Hypothalamus (tissue), 51 donors: ENCODE measurements at regions not wholly inside any gene's neighbourhood (a gene's known extent, or its start where the extent isn't known, plus 50 kb on each side); places are given as distances from the start of the nearest gene placed in this dataset.

Experiments used
- DNase-seq, 51 donors: peaks; one replicate each; lab custom pipeline; 2025; lab: John Stamatoyannopoulos, UW

DNA sequence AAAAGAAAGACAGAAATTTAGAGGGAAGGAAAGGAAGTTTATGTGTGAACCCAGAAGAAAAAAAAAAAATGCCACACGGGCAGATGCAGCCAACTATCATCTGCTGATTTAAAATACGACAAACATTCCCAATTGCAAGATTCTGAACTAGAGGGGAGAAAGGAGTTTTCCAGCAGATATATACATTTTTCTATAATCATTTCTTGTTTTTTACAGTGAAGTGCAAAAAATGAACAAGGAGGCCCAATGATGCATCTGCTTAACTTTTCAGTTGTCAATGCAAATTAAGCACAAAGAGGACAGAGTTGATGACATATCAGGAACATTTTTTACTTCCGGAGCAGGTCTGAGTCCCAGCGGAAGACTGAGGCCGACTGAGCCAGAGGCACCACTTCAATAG lies 144.7 kb downstream of the MYCN start:
- DNase-seq = no peak

- no peak for DNase-seq
Measured at GRCh38 chr2:16084274-16084673, 143.9 kb downstream of the MYCN start.

- no peak for DNase-seq
Measured at GRCh38 chr2:16082276-16082675, 141.9 kb downstream of the MYCN start.

DNA sequence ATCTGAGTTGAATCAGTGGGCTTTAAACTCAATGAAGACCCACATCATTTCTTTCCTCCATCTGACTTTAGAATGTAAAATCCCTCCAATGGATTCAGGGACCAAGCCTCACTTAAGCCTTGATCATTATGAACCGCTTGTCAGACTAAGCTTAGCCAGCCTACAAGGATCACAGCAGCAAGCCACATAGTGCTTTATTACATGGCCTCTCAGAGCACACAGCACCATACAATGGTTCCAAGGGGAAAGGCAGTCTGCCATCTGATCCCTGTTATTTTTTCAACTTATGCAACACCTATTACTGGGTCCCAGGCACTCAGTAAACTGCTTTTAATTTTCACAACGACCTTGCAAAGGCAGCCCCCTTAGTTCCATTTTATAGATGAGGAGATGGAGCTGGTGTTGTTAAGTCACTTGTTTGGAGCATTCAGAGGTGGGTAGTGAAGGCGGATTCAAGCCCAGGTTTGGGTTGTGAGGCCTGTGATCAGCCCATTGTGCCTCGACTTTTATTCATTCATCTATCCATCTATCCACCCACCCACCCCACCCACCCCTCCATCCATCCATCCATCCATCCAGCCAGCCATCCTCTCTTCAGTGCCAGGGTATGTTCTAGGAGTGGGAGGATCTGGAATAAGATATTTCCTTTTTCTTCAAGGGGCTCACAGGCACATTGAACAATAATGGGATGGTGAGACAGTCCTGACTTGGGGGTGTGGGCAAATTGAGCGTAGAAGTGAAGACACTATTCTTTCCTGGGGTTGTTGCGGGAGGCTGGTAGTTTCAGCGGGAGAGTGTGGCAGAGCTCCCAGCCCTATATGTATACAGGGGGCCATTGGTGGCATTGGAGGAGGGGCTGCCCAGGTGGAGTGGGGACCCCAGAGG lies 141.2 kb downstream of the MYCN start:
- DNase-seq = peak in 1 of 51 donors; percentile 12

GRCh38 chr2:16080516-16080915 lies 140.2 kb downstream of the MYCN start:
- no peak for DNase-seq

GRCh38 chr2:16080071-16080470 lies 139.7 kb downstream of the MYCN start:
- DNase-seq = no peak

DNA sequence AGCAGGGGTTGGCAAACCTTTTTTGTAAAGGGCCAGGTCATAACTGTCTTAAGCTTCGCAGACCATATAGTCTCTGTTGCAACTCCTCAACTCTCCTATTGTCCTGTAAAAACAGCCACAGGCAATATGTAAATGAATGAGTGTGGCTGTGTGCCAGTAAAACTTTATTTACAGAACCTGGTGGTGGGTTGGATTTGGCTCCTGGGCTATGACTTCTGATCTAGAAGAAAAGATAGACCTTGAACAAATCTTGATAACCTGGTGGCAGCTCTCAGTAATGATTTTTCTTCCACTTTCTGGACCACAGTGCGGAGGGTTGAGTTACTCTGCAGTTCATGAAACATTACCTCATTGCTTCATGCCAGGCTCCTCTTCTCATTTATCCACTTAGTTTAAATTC lies 139.3 kb downstream of the MYCN start:
- DNase-seq = no peak

- DNase-seq = no peak
Measured at GRCh38 chr2:16077601-16078000, 137.3 kb downstream of the MYCN start.

- DNase-seq = no peak
Measured at GRCh38 chr2:16076911-16077310, 136.6 kb downstream of the MYCN start.

- no peak for DNase-seq
Measured at GRCh38 chr2:16075045-16076012, 135.0 kb downstream of the MYCN start.

GRCh38 chr2:16073921-16074425 lies 133.6 kb downstream of the MYCN start:
- DNase-seq = no peak

- no peak for DNase-seq
Measured at GRCh38 chr2:16073471-16073870, 133.1 kb downstream of the MYCN start.

DNA sequence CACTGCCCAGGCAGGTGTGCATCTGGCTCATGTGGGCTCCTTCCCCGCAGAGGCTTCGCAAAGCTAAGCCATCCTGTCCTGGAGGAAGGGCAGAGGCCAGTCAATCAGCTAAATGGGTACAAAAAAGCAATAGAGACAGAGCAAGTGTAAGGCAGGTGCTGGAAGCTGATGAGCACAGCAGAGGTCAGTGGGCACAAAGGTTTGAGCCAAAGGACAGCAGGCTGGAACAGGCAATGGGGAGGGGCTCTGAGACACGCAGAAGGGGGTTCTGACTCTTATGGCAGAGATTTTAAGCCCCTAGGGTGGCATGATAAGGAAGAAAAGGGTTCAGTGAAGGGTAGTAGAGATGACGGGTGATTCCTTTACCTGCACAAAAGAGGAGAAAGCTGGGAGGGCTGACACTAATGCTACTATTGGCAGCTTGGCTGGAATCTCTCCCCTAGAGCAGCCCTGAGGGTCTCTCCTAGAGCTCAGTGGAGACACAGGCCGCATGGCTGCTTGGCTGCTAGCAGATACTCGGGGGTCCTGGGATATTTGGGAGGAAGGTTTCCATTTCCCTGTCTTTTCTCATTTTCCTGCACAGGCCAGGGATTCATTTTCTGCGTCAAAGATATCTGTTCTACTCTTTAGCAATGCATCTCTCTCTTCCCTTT lies 132.4 kb downstream of the MYCN start:
- no peak for DNase-seq

GRCh38 chr2:16071865-16072637 lies 131.7 kb downstream of the MYCN start:
- DNase-seq = no peak

DNA sequence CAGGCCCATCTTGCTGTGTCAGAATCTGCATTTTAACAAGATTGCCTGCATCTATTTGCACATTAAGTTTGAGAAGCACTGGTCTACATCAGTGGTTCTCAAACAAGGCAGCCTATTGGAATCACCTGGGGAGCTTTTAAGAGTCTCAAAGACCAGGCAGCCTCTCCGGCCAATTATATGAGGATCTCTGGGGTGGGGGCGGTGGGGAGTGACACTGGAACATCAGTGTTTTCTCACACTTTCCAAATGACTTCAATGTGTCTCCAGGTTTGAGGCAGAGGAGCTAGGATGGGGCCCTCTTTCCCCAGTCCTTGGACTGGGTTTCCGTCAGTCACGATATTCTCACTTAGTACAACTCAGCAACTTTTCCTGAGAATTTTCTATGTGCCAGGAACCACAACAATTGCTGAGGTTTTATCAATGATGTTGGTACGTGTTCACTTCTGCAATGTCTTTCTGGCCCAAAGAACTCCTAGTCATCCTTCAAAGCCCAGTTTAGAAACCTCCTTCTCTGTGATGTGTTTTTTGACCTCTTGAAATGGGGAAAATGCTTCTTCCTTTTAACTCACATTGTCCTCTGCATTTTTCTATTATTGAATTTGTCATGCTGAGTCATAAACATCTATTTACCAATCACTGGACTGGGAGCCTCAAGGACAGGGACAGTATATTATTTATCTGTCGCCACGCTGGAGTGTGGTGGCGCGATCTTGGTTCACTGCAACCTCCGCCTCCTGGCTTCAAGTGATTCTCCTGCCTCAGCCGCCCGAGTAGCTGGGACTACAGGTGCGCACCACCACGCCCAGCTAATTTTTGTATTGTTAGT lies 130.9 kb downstream of the MYCN start:
- no peak for DNase-seq

- DNase-seq = peak in 2 of 51 donors; percentile 51 to 55
Measured at GRCh38 chr2:16070648-16070971, 130.3 kb downstream of the MYCN start.

GRCh38 chr2:16069933-16070647 lies 129.7 kb downstream of the MYCN start:
- peak in 49 of 51 donors; percentile 22 to 98 (median 77) for DNase-seq

DNA sequence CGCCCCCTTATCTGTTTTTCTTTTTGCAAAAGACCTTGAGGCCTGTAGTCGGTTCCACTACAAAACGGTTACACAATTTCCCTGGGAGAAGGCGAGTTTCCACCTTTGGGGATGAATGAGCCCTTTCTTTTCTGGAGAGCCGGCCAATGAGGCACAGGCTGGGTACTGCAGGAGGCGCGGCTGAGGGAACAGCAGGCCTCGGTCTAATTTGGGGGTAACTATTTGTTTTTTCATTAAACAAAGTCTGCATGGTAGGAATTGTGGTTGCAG lies 129.2 kb downstream of the MYCN start:
- DNase-seq = peak in 18 of 51 donors; percentile 25 to 92 (median 70)

- DNase-seq = no peak
Measured at GRCh38 chr2:16068552-16068940, 128.2 kb downstream of the MYCN start.
